ENCODE measurements at regions not wholly inside any gene's neighbourhood (a gene's known extent, or its start where the extent isn't known, plus 50 kb on each side); places are given as distances from the start of the nearest gene placed in this dataset.

- TF ChIP-seq CTCF (conservative IDR thresholded peaks at IDR 0.05; ENCODE audit: low read depth, low read length) (no peak), BHLHE40 (IDR thresholded peaks at IDR 0.05; ENCODE audit: low read depth, low read length) (no peak), MAFK (IDR thresholded peaks at IDR 0.05; ENCODE audit: low read depth, low read length) (no peak), RCOR1 (IDR thresholded peaks at IDR 0.05; ENCODE audit: insufficient replicate concordance, low read length) (no peak), CHD1 (IDR thresholded peaks at IDR 0.05; ENCODE audit: low read depth, low read length) (no peak), CEBPB (IDR thresholded peaks at IDR 0.05; ENCODE audit: low read depth, low read length) (no peak), SMC3 (IDR thresholded peaks at IDR 0.05; ENCODE audit: low read depth, low read length) (no peak), FOS (IDR thresholded peaks at IDR 0.05; ENCODE audit: low read depth, low read length) (peak; percentile 19; the same call in 1 of the 2 replicates), POLR2A (IDR thresholded peaks at IDR 0.05; ENCODE audit: low read depth, low read length) (no peak), RAD21 (IDR thresholded peaks at IDR 0.05; ENCODE audit: low read length) (no peak)
Measured at GRCh38 chr5:15285901-15286583, 213.9 kb upstream of the FBXL7 start.

All from IMR-90 (cell line).